T1000 (cell line): ENCODE measurements at regions not wholly inside any gene's neighbourhood (a gene's known extent, or its start where the extent isn't known, plus 50 kb on each side); places are given as distances from the start of the nearest gene placed in this dataset.
A peak's percentile ranks its signal among the peaks of the same experiment; 100 is the strongest.

ENCODE experiments used
- DNase-seq: peaks from one replicate; lab custom pipeline; 2025; ENCODE audit warnings: mixed read lengths; lab: John Stamatoyannopoulos, UW

DNA sequence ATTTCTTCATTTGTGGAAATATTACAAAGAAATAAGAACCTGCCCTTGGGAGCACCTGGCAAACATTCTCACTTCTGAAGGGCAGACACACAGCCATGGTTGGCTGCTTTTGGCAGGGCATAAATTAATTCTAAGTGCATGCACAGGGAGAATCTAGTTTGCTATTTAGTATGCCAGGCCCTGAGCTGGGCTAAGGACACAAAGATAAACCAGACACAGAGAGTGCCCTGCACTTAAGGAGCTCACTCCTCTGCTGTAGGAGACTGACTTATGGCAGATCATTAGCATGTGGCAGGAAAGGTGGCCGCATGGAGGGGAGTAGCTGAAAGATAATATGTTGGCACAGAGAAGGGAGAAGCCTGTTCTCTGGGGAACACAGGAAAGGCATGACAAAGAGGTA is 367.0 kb downstream of the LPIN1 start:
- DNase-seq, result no peak

DNA sequence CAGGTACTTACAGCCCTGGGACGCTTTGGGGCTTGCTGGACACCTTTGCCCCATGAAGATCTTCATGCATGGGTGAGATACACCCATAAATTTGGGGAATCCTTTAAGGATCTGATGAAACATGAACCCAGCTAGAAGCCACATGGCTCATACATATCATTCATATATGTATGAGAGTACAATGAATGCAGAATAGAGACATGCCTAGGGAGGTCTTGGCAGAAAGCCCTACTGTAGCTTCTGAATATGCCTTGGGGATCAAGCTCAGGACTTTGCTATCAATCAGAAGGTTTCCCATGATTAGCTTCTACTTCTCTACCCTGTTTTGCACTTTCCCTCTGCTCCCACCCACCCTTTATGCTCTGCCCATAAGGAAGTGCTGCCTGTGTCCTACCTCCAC is 368.4 kb downstream of the LPIN1 start:
- DNase-seq, result no peak

DNA sequence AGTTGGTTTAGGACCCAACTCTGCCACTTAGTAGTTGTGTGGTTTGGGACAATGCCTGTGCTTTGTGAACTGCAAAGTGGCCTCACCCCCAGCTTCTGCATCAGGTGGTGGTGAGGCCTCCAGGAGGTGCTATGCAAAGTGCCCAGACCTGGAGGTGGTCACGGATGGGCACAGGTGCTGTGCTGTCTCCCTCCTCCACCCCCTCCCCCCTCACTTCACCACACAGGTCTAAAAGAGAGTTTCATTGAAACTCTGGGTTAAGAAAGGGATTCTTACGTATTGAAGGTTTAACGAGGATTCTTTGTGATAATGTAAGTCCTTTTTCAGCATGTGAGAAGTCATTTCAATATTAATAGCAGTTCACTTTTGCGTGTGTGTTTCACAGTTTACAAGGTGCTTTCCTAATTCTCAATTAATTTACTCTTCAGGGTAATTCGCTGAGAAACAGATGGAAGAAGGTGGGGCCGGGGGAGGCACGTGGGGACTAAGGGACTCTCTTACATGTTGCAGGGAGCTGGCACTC is 369.9 kb downstream of the LPIN1 start:
- DNase-seq, result no peak

DNA sequence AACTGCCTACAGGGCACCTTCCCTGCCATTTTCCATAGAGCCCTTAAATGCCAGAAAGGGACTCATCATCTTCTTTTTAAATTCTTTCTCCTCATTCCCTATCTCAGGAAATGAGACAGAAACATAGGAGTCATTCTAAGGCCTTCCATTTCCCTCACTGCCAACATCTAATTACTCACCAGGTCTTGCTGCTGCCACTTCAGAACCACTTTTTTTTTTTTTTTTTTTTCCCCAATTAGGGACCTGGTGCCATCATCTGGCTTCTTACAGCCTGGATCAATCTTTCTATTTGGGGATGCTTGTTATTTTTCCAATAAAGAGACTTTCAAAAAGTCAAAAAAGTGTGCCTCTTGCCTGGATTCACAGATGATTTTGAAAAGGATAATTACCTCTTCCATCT is 373.4 kb downstream of the LPIN1 start:
- DNase-seq, result no peak

DNA sequence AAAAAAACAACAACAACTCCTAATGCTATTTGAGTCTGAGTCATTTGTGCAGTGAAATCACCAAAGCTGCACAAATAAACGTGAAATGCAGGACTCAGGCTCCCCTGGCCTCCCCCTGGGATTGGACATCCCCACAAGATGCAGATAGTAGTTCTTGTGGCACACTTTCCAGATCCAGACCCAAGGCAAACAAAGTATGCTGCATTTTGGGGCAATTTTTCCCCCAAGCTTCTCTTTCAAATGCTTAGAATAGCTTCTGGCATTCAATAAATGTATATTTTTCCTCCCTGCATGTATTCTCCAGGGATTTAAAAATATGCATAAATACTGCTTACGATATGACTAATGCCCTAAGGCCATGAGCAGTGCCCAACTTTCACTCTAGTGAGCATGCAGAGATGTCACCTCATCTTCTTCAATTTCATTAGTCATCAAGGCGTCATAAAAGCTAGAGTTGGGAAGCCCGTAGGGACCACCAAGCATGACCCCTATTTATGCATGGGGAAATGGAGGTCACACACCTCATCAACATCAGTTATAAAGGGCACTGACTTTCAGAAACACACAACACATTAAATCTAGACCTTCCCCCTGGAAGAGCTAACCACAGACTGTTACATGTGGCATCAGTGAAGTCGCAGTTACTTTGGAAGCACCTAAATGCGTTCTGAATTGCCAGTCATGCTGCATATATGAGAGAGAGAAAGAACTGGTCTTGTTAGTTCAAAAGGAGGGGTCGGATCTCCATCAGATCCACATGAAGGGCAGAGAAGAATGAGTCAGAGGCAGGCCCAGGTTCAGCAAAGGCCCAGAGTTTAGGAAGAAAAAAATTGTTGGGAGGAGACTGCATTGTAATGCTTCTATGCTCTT is 374.1 kb downstream of the LPIN1 start:
- peak; percentile 80 for DNase-seq

DNA sequence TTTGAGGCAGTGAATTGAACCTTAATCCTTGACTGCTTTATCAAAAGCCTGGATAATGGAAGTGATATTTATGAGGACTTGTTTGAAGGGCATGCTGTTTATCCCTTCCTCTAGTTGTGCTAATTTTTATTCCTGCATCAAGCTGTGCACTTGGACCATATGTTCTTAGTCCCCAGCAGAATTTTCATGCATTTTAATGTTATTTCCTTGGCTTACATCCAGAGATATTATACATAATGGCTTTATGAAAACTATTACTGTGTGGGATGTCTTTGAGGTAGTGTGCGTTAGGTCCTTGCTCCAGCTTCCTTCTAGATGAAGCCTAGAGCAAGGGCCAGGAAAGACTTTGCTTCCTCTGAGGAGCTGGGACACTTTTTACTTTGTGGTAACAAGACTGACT is 378.4 kb downstream of the LPIN1 start:
- DNase-seq, result no peak

DNA sequence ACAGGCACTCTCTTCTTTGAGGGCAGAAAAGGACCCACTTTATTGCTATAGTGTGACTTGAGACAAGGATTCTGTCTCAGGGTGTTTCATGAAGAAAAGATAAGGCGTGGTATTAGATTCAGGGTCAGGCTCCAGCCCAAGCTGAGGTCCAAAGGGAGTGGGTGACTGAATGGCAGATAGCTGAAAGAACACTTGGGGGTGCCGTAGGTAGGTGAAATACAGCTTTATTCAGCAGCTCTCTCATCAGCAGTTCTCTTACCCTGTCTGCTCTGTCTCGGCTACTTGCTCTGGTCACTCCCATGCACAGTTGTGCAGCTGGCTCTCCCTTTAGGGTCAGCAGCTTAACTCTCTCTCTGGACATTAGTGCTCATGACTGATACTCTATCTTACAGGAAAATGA is 379.9 kb downstream of the LPIN1 start:
- no peak for DNase-seq

DNA sequence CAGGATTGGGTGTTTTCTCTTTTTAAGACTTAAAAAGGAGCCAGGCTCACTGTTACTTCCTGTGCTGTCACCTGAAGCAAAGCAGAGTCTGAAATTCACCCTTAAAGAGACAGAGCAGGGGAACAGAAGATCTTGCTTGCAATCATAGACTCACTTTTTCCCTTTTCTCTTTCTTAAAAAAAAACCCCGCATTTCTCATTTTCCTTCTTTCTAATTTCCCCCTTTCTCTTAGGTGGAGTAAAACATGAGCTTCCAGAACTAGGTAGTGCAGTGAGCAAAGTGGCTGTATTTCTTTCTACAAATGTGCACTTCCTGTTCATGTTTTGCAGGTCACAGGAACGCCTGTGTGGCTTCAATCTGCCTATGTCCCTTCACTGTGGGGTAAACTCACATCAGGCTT is 381.2 kb downstream of the LPIN1 start:
- DNase-seq, result no peak

DNA sequence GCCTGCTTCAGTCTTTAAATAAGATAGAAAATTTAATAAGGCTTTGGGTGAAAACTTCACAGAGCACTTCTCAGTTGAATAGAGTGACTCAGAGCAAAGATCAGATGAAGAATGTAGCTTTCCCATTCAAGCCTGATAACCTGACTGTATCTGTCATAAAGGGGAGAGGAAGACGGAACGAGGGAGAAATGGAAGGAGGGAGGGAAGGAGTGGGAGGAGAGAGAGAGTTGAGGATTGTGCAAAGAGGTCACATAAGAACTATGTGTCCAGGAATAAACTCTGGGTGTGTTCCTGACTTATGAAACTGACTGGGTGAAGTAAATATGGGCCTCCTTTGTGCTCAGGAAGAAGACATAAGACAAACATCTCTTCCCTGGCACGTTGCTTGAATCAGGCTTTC is 385.5 kb downstream of the LPIN1 start:
- no peak for DNase-seq

DNA sequence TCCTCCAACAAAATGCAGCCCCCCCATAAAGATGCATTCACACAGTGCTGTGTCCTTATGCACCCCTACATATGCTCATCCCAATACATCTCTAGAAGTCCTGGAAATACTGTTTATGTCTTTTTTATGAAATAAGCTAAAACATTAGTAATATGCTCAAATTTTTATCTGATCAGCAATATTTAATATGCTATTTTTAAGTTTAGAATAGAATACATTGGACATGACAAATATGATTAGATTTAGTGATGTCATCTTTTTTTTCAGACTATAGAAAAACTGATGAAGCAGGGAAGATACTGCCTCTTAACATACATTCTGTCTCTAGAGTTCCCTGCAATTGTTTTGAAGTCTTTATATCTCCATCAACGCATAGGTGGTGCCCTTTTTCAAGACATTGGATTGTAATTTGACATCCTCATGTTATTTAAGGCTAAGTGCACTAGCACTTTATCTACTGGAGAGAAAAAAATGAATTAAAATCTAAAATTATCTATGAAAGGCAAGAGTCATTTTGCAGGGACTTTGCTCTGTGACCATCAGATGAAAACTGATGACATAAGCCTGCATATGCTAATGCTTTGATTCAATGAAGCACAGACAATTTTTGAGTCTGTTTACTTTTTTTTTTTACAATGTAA is 395.3 kb downstream of the LPIN1 start:
- no peak for DNase-seq

DNA sequence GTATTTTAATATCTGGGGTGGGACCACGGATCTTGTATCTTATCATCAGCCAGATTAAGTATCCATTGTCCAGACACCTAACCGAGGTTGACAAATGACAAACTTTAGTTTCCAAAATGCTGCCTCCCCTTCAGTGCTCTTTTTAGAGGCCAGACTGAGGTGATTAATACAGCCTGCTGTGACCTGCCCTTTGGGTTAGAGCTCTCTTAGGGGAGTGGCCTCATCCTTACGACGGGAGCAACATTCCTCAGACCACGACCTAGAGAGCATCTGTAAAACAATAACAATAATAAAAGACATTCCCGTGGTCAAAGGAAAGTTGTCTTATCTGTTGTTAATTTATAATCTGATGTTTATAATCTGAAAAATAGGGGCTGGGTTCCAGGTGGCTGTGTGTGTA is 405.3 kb downstream of the LPIN1 start:
- DNase-seq, result no peak

DNA sequence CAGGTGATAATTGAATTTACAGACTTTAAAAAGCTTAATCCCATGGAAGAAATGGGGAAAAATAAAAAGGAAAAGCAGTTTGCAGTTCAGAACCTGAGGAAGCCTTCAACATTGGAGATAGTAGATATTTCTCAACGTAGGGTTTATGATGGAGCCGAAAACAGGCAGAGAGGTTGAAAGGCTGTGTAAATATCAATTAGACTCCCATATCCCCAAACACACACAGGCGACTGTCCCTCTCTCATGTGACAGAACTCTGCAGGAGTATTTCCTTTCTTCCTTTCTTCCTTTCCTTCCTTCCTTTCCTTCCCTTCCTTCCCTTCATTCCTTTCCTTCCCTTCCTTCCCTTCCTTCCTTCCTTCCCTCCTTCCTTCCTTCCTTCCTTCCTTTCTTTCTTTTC is 406.5 kb downstream of the LPIN1 start:
- DNase-seq, result no peak

DNA sequence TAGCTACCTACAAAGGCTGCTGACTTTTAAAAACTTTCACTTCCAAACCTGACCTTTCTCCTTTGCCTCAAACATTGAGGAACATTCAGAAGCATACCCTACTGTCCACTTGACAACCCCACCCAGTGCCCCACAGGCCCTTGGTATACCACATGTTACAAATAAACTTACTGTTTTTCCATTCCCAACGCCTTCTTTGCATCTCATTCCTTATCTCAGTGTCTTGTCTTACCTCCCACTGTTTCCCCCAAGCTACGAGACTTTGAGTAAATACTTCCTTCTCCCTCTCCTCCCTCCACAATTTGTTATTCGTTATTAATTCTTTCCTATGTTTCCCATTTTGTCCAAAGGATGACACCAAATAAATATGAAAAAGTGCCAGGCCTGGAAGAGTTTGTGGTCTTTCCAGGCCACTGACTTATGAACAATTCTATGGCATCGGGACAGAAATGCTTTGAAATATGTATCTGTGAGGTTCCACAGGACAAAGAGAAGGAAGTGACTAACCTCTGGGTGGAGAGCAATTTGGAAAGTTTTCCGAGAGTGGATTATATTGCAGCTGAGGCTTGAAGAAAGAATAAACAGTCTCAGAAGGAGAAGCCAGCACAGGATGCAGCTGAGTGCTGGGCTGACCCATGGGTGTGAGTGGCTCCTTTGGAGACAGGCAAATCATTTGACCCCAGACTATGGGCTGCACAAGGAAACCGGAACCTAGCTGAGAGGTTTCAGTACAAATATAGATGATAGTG is 409.0 kb downstream of the LPIN1 start:
- DNase-seq, result no peak

DNA sequence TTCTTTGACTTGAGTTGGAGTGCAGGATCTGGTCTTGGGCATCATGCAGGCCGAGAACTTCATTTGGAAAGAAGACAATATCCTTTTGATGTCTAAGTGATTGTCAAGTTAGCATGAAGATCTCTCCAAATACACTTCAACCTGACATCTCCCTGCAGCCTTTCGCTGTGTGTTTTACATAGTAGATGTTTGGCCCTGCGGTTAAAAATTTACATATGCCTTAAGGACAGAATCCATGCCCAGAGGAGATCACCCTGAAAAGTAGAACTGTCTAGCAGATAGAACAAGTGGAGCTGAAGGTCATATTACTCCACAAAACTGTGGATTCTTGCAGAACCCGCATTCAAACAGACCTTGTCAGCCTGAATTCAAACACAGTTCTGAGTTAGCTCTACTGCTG is 409.9 kb downstream of the LPIN1 start:
- no peak for DNase-seq

DNA sequence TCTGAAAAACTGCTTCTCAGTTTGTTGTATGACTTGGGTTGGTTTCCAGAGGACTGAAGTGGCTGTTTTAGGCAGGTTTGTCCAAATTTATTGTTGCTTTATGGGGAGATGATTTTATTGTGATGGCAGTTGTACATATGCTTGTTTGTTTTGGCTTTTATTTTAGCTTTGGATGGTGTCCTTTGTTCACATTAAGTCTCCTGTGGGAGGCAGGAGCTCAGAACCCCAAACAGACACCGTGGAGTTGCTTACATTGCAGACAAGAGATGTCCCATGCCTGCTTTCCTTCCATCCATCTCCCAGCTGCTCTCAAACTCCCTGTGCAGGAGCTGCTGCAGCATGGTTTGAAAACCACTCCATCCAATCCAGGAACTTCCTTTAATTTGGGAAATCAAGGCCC is 414.7 kb downstream of the LPIN1 start:
- no peak for DNase-seq

DNA sequence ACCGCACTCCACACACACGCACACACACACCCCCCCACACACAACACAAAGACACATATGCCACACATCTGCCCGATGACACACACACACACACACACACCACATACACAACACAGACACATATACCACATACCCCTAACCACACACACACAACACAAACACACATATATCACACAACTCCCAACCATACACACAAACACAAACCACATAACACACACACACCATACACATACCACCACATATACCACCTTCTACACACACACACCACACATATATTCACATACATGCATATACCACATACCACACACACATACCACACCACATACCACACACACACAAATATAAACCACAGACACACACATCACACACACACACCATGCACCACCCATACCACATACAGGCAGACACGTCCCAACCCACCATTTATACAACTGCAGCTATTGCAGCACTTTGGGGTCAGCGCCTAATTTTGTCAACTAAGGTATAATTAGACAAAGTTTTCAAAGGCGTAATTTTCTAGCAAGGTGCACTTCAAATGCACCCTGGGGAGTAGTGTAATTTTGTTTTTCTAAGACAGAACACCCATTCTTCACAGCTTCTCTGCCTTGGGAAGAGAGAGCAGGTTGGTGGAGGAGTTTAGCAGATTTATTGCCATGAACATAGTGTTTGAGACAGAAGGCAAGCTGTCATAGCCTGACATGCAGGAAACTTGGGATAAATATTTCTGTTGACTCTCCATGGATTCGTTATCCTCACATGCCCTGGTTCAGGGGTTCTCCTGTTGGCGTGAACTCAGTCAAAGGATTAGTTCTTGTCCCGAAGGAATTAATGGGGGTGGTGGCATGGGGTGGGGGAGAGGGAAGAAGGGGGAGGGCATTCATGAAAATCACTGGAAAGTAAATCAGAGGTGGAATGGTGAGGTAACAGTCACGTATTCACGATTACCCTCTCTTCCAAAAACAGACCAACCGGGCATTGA is 416.1 kb downstream of the LPIN1 start:
- no peak for DNase-seq

DNA sequence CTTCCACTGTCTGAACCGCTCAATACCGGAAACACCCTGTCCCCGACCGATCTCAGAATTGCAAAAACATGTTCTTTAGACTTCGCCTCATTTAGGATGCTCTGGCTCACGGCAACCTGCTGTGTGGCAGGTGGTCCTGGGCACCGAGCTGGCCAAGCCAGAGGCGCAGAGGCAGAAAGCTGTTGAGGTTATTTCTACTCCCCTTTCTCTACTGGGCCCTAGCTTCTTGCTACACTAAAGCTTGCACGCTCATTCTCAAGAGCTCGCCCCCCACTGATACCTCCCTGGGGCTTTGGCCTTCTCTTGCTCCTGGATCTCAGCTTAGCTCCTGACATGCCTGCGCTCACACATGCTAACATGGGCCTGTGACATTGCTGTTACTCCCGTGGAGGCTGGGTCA is 417.4 kb downstream of the LPIN1 start:
- no peak for DNase-seq

DNA sequence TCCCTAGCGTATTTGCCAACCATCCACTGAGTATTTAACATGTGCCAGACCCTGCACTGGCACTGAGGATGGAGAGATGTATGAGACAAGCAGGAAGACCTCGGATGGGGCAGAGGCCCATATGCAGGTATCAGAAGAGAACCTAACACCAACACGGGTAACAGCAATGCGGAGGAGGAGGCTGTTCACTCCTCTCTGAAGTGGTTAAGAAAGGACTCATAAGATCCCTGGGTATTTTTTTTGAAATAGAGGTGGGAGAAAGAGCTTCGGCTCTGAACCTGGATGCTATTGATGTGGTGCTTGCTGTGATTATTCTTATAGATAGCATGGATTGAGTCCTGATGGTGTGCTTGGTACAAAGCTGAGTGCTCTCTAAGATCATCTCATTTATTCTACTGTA is 418.3 kb downstream of the LPIN1 start:
- no peak for DNase-seq

DNA sequence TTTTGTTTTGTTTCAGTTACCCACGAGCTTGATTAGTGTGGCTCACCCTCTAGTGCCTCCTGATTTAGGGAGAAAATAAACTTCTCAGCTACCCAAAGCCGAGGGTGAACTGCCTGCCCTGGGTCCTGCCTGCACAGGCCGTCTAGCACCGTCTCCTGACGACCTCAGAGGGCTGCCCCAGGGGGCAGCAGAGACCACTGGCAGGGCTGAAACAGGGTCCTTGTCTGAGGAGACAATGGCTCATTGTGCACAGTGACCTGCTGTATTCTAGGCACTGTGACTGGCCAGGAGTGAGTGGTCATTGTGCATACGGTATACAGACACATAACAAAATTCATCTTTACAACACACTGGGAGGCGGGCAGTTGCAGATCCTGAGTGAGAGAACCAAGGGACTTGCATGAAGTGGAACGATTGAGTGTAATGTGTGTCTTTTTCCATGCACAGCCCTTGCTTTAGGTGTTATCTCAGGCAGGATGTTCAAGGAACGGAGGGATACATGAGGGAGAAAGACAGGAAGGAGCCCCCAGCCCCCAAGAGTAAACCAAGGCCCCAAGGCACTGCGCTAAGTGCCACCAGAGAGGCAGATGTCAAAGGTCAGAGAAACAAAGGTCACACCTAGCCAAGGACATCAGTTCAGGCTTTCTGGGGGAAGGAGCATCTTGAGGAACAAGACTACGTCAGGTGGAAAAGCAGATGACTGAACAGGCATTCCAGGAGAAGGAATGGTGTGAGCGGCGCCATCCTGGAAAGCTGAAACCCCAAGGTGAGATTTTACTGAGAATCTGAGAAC is 421.3 kb downstream of the LPIN1 start:
- no peak for DNase-seq

DNA sequence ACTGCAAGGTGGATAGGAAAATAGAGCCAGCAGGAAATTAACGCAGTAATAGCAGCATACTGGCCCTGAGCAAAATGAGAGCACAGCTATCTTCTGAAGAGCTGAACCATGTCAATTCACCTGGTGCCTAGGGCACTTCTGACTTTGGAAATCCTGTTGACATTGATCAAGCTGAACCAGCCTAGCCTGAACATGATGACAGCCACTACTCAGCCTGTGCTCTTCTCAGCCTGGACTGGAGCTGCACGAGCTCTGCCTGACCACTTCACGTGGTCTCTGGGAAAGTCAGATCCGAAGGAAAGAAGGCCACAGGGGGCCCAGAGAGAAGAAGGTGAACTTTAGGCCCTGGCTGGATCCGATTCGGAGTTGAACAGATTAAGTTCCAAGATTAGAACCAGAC is 421.9 kb downstream of the LPIN1 start:
- no peak for DNase-seq
